ENCODE measurements at regions not wholly inside any gene's neighbourhood (a gene's known extent, or its start where the extent isn't known, plus 50 kb on each side); places are given as distances from the start of the nearest gene placed in this dataset.

GRCh38 chr10:52993109-52993508 is 220.5 kb upstream of the MBL2 start:
- TF ChIP-seq CTCF (IDR thresholded peaks at IDR 0.05; ENCODE audit: insufficient read depth, low read length, poor library complexity, severe bottlenecking) (no peak), EZH2phosphoT487 (conservative IDR thresholded peaks at IDR 0.05; ENCODE audit: low read length) (no peak)

Data from SU-DHL-6 (cell line).